ENCODE measurements at regions not wholly inside any gene's neighbourhood (a gene's known extent, or its start where the extent isn't known, plus 50 kb on each side); places are given as distances from the start of the nearest gene placed in this dataset.

DNA sequence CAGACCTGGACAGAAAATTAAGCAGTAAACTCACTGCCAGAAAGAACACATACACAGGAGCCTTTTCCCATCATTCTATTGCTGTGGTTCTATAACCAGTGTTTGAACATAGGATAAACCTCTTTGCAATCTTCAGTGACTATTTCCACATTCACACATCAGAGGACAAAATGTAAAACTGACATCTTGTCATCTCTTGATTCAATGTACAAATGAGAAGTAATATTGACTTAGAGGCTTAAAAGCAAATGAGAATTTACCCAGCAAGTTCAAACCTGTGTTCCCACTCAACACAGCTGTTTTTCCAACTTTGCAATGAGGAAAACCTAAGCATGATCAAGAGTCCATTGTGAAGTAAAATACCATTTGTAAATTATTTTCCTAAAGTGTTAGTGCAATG lies 307.1 kb upstream of the CPXCR1 start:
- CTCF ChIA-PET = no interaction called here

More for the DNA sequence above, 307.1 kb upstream of the CPXCR1 start:
- no peak for TF ChIP-seq RORB (CRISPR knock-in tag; IDR thresholded peaks at IDR 0.05)
- TF ChIP-seq, protein P1, sequence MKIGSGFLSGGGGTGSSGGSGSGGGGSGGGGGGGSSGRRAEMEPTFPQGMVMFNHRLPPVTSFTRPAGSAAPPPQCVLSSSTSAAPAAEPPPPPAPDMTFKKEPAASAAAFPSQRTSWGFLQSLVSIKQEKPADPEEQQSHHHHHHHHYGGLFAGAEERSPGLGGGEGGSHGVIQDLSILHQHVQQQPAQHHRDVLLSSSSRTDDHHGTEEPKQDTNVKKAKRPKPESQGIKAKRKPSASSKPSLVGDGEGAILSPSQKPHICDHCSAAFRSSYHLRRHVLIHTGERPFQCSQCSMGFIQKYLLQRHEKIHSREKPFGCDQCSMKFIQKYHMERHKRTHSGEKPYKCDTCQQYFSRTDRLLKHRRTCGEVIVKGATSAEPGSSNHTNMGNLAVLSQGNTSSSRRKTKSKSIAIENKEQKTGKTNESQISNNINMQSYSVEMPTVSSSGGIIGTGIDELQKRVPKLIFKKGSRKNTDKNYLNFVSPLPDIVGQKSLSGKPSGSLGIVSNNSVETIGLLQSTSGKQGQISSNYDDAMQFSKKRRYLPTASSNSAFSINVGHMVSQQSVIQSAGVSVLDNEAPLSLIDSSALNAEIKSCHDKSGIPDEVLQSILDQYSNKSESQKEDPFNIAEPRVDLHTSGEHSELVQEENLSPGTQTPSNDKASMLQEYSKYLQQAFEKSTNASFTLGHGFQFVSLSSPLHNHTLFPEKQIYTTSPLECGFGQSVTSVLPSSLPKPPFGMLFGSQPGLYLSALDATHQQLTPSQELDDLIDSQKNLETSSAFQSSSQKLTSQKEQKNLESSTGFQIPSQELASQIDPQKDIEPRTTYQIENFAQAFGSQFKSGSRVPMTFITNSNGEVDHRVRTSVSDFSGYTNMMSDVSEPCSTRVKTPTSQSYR (CRISPR knock-in tag; IDR thresholded peaks at IDR 0.05) = no peak
- TF ChIP-seq, protein P2, sequence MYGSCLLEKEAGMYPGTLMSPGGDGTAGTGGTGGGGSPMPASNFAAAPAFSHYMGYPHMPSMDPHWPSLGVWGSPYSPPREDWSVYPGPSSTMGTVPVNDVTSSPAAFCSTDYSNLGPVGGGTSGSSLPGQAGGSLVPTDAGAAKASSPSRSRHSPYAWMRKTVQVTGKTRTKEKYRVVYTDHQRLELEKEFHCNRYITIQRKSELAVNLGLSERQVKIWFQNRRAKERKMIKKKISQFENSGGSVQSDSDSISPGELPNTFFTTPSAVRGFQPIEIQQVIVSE (CRISPR knock-in tag; IDR thresholded peaks at IDR 0.05; ENCODE audit: borderline replicate concordance) = no peak
- no peak for TF ChIP-seq ESRRA (CRISPR knock-in tag; IDR thresholded peaks at IDR 0.05; ENCODE audit: borderline replicate concordance)
- peak; percentile 95 for TF ChIP-seq GABPB1 (CRISPR knock-in tag; IDR thresholded peaks at IDR 0.05)
- Mint-ChIP-seq H3K4me3 (no peak overlapping the region), H3K27me3 (ENCODE audit: low read depth) (no peaks in the 10 kb centered on the region), H3K36me3 (no peaks in the 10 kb centered on the region; the same call in 1 of the 2 replicates), H3K27ac (no peak overlapping the region), H3K4me1 (peaks cover 5% of the 10 kb centered on the region; the same call in 1 of the 2 replicates), H3K9me3 (peaks cover 20% of the 10 kb centered on the region)
- no peak for ATAC-seq
- POLR2A ChIA-PET = no interaction called here
- no peak for DNase-seq (ENCODE audit: low spot score)

All from WTC11 (cell line).